ENCODE measurements at regions not wholly inside any gene's neighbourhood (a gene's known extent, or its start where the extent isn't known, plus 50 kb on each side); places are given as distances from the start of the nearest gene placed in this dataset.

- H3K36me3 ChIP-seq (ENCODE audit: control insufficient read depth, insufficient read depth, low read length): no peaks in the 10 kb centered on the region
- H4K5ac ChIP-seq (ENCODE audit: low read depth, low read length): no peak overlapping the region
- POLR2A ChIA-PET (ENCODE audit: unreplicated experiment): no interaction called here
- in situ Hi-C loops (cut with MboI; ENCODE audit: low sequenced_read_pairs): no loop called here
- no peak overlapping the region for H3K27ac ChIP-seq (ENCODE audit: insufficient read depth, low read length)
- H2AK5ac ChIP-seq (ENCODE audit: low read depth, low read length): no peak overlapping the region
- no peak overlapping the region for H3K4me3 ChIP-seq (ENCODE audit: insufficient read depth, low read depth, low read length)
- H2AK9ac ChIP-seq (replicated peaks; ENCODE audit: low read depth, low read length, poor library complexity): no peak overlapping the region
- no peak overlapping the region for H3K18ac ChIP-seq (ENCODE audit: low read depth, low read length)
- CTCF ChIA-PET: no interaction called here
- H3K4me2 ChIP-seq (ENCODE audit: low read depth, low read length): no peak overlapping the region
- no peaks in the 10 kb centered on the region for H4K20me1 ChIP-seq (ENCODE audit: insufficient read depth, low read length)
- intact Hi-C loops (cut with micrococcal nuclease): no loop called here
- H3K9me3 ChIP-seq (ENCODE audit: control insufficient read depth, insufficient read depth, low read length): peaks cover 44% of the 10 kb centered on the region
- TF ChIP-seq BHLHE40 (IDR thresholded peaks at IDR 0.05; ENCODE audit: low read depth, low read length) (no peak), RAD21 (IDR thresholded peaks at IDR 0.05; ENCODE audit: low read length) (no peak), RCOR1 (IDR thresholded peaks at IDR 0.05; ENCODE audit: insufficient replicate concordance, low read length) (no peak)
- DNase-seq (no peak), ATAC-seq (ENCODE audit: low read depth) (no peak)
- no peak overlapping the region for H2BK5ac ChIP-seq (ENCODE audit: low read depth, low read length, poor library complexity, severe bottlenecking)
- no TSS peak for BruUV-seq (replicated peaks)
- no peaks in the 10 kb centered on the region for H3K4me1 ChIP-seq (ENCODE audit: control insufficient read depth, insufficient read depth, low read length)
- H3K79me1 ChIP-seq (ENCODE audit: low read depth in 1 of 2, low read length in 2 of 2): no peaks in the 10 kb centered on the region
- no peak overlapping the region for H2BK15ac ChIP-seq (ENCODE audit: low read depth, low read length)
- no peak overlapping the region for H4K91ac ChIP-seq (ENCODE audit: insufficient read depth, low read depth, low read length)
- no peaks in the 10 kb centered on the region for H3K9me1 ChIP-seq (ENCODE audit: insufficient read depth, low read length)
- no peak overlapping the region for H2AFZ ChIP-seq (replicated peaks; ENCODE audit: low read length, poor library complexity)
- 0% methylated on average over 1 of the region's 11 CpGs; no CpG with 5 or more reads in 1 of the 2 experiments for WGBS, 2 experiments (ENCODE audit: extremely low coverage in 2 of 2, insufficient read length in 1 of 2)
- no peak overlapping the region for H3K14ac ChIP-seq (replicated peaks; ENCODE audit: low read depth, low read length)
- dilution Hi-C loops (cut with HindIII; ENCODE audit: low sequenced_read_pairs, unreplicated experiment): no loop called here
- H3K4ac ChIP-seq (ENCODE audit: low read depth, low read length): no peak overlapping the region
- H2BK120ac ChIP-seq (ENCODE audit: low read depth, low read length): no peak overlapping the region
- no peak overlapping the region for H3K56ac ChIP-seq (ENCODE audit: extremely low read depth, insufficient read depth, low read length)
- no peak overlapping the region for H3K9ac ChIP-seq (ENCODE audit: low read depth, low read length)
- no peak overlapping the region for H4K8ac ChIP-seq (ENCODE audit: low read depth in 2 of 2, low read length in 2 of 2)
- no peak overlapping the region for H3K23ac ChIP-seq (ENCODE audit: low read depth, low read length)
- H3K27me3 ChIP-seq (ENCODE audit: control insufficient read depth, insufficient read depth, low read length): no peaks in the 10 kb centered on the region
- H2BK20ac ChIP-seq (ENCODE audit: low read depth, low read length): no peak overlapping the region
These were observed 315.3 kb upstream of the C1orf174 start for GRCh38 chr1:4215391-4215790.
